ENCODE measurements at regions not wholly inside any gene's neighbourhood (a gene's known extent, or its start where the extent isn't known, plus 50 kb on each side); places are given as distances from the start of the nearest gene placed in this dataset.

GRCh38 chr3:104763007-104763406 lies 603.7 kb upstream of the ALCAM start:
- TF ChIP-seq ZNF274 (IDR thresholded peaks at IDR 0.05; ENCODE audit: low read depth, low read length) (no peak), SUZ12 (IDR thresholded peaks at IDR 0.05; ENCODE audit: extremely low read depth, insufficient read depth, insufficient read length) (no peak), YY1 (IDR thresholded peaks at IDR 0.05; ENCODE audit: insufficient read depth, insufficient read length) (no peak)
